HG03378 (cell line): ENCODE measurements at regions not wholly inside any gene's neighbourhood (a gene's known extent, or its start where the extent isn't known, plus 50 kb on each side); places are given as distances from the start of the nearest gene placed in this dataset.

Source experiments
- ATAC-seq: cut with Tn5 transposase; IDR thresholded peaks from one replicate; pipeline ENCODE4 v1.9.1; 2021; ENCODE audit warnings: mild to moderate bottlenecking, moderate library complexity; ENCODE audit not compliant: unreplicated experiment

DNA sequence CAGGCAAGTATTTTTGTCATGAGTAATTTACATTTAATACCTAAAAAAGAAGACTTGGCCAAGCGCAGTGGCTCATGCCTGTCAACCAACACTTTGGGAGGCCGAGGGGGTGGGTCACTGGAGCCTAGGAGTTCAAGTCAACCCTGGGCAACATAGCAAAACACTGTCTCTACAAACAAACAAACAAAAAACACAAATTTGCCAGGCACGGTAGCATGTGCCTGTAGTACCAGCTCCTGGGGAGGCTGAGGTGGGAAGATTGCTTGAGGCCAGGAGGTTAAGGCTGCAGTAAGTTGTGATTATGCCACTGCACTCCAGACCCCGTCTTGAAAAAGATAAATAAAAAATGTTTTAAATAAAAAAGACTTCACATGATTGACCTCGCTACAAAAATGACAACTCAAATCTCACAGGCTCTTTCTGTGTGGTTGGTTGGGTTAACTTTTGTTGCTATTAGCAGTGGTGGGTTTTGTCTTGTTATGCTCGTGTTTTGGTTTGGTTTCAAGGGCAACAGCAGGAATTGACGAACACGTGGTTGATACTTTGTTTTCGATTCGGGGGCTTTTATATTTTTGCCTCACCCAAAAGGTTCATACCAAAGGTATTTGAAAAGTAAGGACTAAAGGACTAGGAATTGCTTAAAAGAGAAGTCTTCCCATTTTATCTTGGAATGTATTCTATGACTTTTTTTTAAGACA, 227.2 kb upstream of the MKLN1 start:
- no peak for ATAC-seq

DNA sequence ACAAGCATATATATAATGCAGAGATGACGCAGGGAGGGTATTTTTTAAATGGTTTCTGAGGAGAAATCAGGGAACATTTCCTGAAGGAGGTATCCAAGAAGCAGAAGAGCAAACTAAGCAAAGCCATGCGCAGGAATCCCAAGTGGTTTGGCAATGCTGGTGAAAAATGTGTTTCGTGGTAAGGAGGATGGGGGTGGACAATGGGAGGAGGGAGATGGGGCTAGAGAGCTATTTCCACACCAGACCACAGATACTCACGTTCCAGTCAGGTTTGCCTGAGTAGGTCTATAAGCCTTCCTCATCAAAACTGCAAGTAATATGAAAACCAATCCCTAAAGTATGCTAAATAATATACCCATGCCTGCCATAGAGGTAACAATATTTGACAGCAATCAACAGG, 223.7 kb upstream of the MKLN1 start:
- no peak for ATAC-seq

DNA sequence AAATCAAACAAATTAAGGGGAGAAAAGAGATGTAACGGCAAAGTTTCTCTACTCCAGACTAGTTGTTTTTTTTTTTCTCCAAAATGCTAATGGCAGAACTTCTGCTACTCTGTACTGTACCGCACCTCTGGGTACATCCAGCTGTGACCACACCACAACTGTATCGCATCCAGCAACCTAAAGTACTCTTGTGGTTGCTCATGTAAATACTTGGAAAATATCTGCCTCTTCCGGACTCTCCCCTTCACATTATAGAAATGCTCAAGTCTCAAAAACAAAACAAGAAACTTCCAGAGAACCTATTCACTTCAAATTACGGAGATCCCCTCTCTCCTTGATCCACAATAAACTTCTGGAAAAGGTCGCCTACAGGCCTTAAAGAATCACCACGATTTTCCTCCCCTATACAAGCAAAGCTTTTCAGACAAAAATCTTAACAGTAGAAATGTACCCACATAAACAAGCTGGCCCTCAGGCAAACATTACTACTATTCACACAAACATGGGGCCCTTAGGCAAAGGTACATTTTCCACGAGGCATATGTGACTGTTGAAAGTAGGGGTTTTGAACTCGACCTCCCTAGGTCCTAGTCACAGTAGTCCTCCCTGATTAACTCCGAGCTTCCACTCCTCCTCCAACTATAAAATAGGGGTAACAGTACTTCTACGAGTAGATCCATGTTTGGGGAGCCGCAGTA, 222.9 kb upstream of the MKLN1 start:
- no peak for ATAC-seq

DNA sequence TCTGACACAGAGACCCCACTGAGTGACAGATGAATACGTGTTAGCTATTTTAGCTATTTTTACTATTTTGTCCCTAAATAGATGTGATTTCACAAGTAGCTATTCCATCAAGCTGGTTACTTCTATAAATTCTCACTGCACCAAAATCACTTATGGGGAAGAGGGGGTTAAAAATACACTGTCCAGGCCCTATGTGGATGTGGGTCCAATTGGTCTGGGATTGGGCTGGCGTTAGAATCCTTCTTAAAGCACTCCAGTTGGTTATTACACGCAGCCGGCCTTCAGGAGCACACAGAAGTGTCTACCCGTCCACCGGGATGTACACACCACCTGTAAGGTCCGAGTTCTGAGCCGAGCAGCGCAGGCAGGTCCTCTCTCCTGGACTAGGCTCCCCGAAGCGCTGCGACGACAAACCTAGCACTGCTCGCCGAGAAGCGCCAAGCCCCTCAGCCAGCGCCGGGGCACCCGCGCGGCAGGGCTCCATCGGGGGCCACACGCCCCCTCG, 222.3 kb upstream of the MKLN1 start:
- ATAC-seq = no peak

DNA sequence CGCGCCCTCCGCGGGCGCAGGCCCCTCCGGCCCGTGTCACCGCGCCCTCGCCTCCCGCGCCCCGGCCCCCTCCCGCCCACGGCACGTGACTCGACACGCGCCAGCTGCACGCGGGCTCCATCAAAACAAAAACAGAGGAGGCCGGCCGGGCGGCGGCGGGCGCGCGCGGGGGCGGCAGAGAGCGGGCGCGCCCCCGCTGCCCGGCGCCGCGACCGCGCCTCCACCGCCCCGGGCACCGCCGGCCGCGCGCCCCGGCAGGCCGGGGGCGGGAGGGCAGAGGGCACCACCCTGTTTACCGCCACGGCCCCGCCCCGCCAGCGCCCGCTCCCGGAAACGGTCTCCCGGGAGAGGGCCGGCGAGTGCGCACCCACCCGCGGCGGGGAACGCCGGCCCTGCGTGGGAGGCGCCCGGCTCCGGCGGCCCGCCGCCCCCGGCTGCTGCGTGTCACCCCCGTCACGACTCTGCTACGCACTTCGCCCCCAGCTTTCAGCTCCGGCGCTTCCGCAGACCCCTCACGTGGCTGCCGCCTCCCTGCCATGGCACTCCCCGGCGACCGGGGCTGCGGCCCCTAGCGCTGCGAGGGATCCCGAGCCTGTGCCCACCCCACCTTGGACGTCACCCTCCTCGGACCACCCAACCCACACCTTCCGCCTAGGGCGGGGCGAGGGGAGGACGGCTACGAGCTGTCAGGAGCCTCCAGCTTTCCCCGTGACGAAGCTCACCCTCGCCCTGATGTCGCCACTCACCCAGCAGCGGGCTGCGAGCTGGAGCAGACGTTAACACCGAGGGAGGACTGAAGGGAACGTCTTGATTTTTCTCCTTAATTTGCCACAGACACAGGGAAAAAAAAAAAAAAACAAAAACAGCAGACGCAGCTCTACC, 221.6 kb upstream of the MKLN1 start:
- ATAC-seq = peak; percentile 26

DNA sequence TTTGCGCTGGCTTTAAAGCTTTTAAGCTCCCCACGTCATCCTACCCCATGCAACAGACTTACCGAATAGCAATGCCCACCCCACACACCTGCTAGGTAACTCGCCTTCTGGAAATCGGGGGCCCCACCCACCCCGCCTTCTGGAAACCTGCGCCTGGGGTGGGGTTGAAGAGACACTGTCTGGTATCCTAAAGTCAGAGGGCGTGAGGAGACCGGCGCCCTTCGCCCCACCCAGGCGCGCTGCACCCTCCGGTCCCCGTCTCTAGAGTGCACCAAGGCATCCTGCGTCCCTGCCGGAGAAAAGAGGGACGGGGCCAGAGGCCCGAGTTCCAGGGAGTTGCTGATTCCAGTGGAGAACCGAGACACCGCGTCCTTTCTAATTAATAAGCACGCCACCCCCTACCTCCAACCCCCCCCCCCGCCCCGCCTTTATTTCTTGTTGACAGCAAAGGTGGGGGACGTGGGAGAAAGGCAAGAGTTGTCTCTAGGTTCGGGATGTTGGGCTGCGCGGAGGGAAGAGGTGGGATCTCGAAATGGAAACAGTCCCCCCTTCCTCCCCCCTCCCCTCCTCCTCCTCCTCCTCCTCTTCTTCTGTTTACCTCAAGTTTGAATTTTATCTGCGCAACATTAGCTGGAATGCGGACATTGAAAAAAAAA, 220.9 kb upstream of the MKLN1 start:
- no peak for ATAC-seq

DNA sequence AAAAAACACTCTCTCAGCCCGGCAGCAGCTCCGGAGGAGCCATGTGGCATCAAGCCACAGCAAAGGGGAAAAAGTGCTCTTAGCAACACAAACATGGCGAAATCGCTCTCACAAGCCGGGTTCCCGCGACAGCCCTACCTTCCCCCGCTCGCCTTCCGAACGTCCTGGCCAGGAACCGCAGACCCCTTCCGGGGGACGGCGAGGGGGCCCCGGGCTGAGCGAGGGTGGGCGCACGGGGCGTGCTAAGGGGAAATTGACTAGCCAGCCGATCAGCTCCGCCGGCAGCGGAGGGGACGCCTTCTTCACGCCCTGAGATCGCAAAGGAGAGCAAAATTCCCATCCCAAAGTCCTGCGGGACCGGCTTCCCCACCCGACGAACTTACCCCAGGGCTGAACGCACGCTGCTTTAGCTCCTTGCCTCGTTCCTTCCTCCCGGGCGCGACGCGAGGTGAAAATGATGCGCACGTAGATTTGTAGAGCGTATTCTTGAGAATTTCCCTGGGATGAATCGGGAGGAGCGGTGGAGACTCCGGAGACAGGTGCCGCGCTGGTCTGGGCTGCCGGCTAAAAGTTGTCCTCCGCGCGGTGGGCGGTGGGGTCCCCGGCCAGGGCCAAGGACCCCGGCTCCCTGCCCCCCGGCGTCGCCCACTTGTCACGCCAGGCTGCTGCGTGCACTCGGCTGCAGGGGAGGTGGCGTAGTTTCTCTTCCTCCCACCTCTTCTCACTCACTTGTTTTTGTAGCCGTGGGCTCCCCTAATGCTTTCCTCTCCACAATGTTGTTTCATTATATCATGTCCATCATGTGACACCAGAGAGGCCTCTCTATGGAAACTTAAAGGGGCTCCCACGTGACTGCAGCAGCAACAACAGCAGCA, 220.1 kb upstream of the MKLN1 start:
- ATAC-seq = peak; percentile 55

DNA sequence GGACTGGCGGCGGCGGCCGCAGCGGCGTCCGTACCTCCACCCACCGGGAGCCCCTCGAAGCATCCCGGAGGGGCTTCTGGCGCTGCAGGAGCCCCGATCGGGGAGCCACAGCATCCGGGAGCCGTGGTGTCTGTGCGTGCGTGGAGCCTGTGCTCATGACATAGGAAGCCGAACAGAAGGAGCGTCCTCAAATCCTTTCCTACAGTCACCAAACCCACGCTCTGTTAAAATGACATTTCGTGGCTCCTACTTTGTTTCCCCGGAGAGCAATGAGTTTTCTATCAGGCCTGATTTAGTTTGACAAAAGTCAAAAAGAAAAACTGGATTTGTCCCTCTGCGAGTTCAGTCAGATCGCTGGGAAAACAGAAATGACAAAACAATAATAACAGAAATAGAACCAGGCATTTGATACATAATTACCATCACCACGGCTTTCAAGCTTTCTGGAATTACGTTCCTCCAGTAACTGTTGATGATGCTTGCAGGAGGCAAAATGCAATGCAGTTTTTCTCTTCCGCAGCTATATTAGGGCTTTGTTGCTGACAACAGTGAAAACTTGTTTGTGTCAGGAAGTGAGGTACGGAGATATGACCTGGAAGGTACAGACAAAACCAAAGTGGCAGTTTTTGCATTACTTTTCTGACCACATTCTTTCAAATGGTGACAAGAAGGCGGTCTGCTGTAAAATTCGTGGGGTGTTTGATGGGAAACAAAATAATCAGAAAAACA, 219.3 kb upstream of the MKLN1 start:
- ATAC-seq = no peak

DNA sequence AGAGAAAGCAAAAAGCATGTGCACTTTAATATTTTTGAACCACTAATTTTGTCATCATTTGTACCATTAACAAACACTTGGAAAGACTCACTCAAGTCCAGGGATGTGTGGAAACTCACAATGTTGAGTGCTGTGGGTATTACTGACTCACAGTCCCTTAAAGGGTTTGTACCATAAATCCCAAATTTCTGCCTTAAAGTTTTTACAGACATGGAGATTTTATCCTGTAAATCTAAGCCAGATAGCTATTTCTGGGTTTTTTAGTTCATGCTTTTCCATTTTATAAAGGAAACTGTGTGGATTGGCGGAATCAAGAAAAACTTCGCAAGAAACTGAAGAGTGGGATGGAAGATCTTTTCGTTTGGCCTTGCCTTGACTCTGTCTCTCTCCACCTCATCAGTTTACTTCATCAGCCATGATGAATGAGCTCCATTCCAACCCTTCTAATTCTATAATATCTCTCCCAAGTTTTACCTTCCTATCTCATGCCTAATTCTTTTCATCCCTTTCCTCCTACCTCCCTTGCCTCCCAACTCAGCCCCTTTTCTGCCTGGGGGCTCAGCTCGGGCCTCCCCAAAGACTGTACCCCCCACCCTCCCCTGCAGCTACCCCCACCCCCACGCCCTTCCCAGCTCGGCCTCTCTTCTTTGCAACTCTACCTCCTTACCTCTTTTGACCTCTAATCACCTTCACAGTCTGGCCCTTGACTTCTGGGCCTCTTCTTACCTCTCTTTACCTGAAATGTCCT, 218.5 kb upstream of the MKLN1 start:
- ATAC-seq = no peak

DNA sequence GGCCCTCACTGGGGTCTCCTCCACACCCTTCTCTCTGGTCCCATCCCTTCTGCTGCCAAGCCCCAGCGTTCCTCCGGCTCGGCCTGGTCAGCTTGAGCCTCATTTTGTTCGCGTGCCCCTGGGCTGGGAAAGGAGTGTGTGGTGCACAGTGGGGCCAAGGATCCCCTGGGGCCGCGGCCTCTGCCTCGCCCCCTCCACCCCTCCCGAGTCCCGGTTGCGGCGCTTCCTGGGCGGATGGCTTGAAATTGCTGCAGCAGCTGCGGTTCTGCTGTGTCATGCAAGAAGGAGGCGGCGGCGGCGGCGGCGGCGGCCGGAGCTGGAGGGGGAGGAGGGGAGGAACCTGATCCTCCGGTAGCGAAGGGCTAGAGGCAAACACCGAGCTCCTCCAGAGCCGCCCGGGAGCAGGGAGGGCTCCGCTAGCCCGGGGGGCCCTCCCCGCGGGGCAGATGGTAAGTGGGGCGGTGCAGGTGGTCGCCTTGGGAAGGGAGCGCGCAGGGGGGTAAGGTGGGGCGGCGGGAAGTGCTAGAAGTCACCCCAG, 217.8 kb upstream of the MKLN1 start:
- ATAC-seq = no peak

DNA sequence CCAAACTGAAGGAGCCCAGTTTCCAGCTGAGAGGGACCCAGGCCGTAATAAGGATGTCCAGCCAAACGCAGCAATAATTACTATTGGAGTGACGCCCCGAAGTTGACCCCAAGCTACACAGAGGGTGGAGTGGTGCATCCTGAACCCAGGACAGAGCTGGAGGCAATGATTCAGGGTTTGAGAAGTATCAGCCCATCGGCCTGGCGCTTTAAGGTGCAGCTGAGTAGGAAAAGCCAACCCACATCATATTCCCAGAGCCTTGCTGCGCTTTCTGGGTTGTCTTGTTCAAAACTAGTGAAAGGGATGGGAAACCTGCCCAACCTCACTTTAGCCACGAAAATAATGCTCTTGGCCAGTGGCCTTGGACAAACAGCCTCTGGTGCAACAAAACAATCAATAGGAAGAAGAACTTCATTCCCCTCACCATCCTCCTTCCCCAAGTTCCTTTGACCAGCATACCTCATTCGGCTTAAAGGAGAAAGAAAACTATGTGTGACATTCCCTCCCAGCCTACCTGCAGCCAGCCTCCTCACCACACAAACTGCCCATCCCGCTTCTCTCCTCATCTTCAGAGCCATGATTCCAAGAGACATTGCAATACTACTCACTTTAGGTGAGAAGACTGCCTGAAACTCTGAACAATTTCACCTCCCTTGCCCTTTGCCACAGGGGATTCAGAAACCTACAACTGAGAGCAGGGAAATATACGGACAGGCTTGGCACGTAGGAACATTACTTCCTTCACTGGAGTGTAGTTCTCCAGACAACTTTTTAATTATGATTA, 217.2 kb upstream of the MKLN1 start:
- no peak for ATAC-seq

DNA sequence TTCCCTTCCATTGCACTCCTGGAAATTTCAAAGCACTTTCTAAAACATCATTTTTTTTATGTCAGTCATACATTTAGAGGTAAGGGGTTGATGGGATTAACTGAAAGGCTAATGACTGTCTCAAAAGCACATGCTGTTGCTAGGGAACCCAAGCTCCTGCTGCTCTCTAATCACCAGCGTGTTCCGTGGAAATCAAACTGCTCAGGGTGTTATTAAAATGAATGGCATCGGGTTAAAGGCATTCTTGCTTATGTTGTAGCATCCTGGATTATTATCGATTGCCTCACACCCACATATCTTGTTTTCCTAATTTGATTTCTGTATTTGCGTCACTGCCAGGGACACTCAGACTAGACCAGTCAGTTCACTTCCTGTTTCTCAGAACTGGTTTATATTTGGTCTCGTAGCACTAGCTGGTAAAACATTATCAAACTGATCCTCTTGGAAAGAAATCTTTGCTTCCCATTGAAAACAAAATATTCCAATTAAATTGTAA, 216.5 kb upstream of the MKLN1 start:
- no peak for ATAC-seq

DNA sequence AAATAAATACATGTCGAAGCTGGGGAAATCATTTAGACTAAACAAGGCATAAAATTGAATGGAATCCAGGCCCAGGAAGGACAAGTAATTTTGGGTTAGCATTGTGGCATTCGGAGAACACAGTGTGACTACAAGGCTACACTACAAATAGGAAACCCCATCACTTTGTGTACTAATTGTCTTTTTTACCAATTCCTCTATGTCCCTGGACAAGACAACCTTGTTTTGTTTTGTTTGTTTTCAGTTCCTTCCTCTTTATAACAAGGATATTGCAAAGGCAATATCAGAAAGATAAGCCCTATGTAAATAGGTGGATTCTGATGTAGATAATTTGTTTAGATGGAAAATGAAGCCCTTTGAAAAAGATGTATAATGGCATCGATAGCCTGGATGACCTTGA, 215.9 kb upstream of the MKLN1 start:
- no peak for ATAC-seq

DNA sequence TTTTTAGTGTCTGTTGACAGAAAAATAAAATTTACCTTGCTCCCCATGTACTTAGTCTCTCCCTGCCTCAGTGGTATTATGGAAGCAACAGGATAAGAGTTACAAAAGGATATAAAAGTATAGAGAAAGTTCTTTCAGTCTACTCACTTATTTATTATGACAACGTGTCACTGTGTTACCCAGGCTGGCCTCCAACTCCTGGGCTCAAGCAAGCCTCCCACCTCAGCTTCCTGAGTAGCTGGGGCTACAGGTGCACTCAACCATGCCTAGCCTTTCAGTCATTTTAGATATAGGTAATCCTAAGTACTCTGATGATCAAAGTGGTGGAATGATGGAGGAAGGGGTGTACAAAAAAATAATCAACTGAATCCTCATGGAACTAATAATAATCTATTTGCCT, 215.2 kb upstream of the MKLN1 start:
- ATAC-seq = no peak

DNA sequence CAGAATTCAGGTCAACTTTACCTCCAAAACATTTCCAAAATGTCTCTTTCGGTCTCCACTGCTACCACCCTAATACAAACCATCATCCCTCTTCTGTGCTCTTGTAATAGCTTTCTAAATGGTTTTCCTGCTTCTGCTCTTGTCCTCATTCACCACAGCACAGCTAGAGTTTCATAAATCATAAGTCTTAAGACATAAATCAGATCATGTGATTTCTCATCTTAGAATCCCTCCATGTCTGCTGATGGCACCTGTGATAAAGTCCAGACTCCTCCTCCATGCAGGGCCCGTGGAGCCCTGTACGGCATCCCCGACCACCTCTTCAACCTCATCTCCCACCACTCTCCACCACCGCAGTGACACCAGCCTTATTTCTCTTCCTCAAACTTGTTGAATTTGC, 212.3 kb upstream of the MKLN1 start:
- no peak for ATAC-seq

DNA sequence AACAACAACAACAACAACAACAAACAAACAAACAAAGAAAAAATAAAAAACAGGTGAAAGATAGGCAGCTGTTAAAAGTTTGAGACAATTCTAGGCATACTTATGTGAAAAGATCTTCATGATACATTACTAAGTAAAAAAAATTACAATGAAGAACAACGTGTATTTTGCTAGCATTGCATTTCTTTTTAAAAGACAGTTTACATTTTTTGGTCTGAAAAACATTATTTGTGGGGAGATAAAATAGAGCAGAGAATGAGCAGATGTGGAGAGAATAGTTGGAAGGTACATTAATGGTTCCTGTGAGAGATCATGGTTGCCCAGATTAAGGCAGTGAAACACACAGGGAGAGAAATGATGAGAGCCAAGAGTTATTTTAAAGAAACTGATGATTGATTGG, 210.2 kb upstream of the MKLN1 start:
- no peak for ATAC-seq

DNA sequence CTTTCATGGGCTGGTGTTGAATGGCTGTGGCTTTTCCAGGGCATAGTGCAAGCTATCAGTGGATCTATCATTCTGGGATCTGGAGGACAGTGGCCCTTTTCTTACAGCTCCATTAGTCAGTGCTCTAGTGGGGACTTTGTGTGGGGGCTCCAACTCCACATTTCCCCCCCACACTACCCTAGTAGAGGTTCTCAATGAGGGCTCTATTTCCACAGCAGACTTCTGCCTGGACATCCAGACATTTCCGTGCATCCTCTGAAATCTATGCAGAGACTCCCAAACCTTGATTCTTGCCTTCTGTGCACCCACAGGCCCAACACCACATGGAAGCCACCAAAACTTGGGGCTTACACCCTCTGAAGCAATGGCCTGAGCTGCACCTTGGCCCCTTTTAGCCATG, 208.3 kb upstream of the MKLN1 start:
- ATAC-seq = no peak

DNA sequence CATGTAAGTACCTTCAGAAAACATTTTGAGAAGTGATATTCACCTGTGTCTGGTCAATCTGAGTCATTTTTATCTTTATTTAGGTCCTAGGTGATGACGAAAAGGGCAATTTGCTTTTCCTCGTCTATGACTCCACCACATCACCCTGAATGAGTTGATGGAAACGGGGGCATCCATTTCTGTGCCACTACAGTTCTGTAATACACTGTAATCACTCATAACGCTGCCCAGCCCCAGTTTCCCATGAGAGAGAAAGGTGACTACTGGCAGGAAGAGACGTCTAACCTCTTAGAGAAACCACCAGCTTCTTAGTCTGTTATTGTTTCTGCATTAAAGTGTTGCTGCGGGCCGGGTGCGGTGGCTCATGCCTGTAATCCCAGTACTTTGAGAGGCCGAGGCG, 205.3 kb upstream of the MKLN1 start:
- no peak for ATAC-seq
